OCI-LY7 (cell line): ENCODE measurements at regions not wholly inside any gene's neighbourhood (a gene's known extent, or its start where the extent isn't known, plus 50 kb on each side); places are given as distances from the start of the nearest gene placed in this dataset.

Experiments used
- EZH2phosphoT487 ChIP-seq: fragments of 200-600 bp; sonication (generic); IDR thresholded peaks from 2 replicates; pipeline ENCODE4 v1.6.1; 2018; ENCODE audit warnings: low read depth, borderline replicate concordance, mild to moderate bottlenecking, mixed run types, antibody characterized with exemption, low read length, moderate library complexity, mixed read lengths
- TF ChIP-seq, protein P1 (sequence below): fragments of 200-600 bp; sonication (generic); conservative IDR thresholded peaks from 2 replicates; pipeline ENCODE4 v1.5.1; 2014; ENCODE audit warnings: mild to moderate bottlenecking, antibody characterized with exemption, low read length, moderate library complexity, mixed read lengths

DNA sequence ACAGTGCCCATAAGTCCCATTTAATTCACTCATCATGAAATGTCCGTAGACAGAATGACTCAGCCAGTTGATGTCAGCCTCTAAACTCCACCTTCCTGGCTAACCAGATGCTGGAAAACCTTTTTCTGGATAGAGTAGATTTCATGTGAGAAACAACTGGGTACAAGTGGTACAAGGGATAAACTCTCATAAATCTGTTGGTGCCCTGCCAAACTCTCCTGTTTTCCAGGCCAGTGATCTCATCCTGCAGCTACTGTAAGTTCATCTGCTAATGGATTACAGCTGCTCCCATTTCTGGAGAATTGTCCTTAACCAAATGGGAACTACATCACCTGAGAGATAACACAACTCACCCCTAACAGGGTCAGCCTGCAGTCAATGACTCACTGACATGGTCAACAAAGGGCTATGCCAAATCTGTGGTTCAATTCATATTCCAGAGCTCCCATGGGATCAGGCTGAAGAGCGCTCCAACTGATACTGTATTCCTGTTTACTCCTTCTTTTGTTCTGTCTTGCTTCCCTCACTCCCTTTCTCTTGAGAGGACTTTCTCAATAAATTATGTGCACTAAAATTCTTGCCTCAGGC, 210.1 kb upstream of the HDDC2 start:
- TF ChIP-seq, protein P1, sequence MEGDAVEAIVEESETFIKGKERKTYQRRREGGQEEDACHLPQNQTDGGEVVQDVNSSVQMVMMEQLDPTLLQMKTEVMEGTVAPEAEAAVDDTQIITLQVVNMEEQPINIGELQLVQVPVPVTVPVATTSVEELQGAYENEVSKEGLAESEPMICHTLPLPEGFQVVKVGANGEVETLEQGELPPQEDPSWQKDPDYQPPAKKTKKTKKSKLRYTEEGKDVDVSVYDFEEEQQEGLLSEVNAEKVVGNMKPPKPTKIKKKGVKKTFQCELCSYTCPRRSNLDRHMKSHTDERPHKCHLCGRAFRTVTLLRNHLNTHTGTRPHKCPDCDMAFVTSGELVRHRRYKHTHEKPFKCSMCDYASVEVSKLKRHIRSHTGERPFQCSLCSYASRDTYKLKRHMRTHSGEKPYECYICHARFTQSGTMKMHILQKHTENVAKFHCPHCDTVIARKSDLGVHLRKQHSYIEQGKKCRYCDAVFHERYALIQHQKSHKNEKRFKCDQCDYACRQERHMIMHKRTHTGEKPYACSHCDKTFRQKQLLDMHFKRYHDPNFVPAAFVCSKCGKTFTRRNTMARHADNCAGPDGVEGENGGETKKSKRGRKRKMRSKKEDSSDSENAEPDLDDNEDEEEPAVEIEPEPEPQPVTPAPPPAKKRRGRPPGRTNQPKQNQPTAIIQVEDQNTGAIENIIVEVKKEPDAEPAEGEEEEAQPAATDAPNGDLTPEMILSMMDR = no peak
- no peak for TF ChIP-seq EZH2phosphoT487
